GM06990 (cell line): ENCODE measurements at regions not wholly inside any gene's neighbourhood (a gene's known extent, or its start where the extent isn't known, plus 50 kb on each side); places are given as distances from the start of the nearest gene placed in this dataset.

Source experiments
- DNase-seq: peaks from one replicate; pipeline ENCODE4 v3.0.0-alpha.2; 2011; ENCODE audit not compliant: insufficient read length; ENCODE audit errors: extremely low read depth
- H3K27me3 ChIP-seq: replicated peaks from 2 replicates; pipeline ENCODE4 v1.6.0; 2011; ENCODE audit warnings: low read length; ENCODE audit not compliant: control insufficient read depth, insufficient read depth
- H3K36me3 ChIP-seq: 2 replicates; pipeline ENCODE4 v1.5.1; 2011; ENCODE audit warnings: low read length; ENCODE audit not compliant: control insufficient read depth, insufficient read depth
- H3K4me3 ChIP-seq: replicated peaks from 2 replicates; pipeline ENCODE4 v1.5.1; 2011; ENCODE audit warnings: low read depth, mild to moderate bottlenecking, control low read depth, low read length
- CTCF ChIP-seq: IDR thresholded peaks from 2 replicates; pipeline ENCODE4 v1.5.1; 2011; ENCODE audit warnings: low read length, control low read depth, mild to moderate bottlenecking, inconsistent platforms; ENCODE audit not compliant: insufficient read depth, poor library complexity, severe bottlenecking

- no peak for TF ChIP-seq CTCF
- Histone ChIP-seq H3K4me3 (no peak overlapping the region), H3K27me3 (no peaks in the 10 kb centered on the region), H3K36me3 (no peaks in the 10 kb centered on the region)
- DNase-seq, result no peak
These were observed 229.5 kb upstream of the GRM7 start for GRCh38 chr3:6631376-6631775.

GRCh38 chr3:6640907-6641306 is 220.0 kb upstream of the GRM7 start:
- no peak overlapping the region for H3K4me3 ChIP-seq
- no peaks in the 10 kb centered on the region for H3K36me3 ChIP-seq
- TF ChIP-seq CTCF, result no peak
- peak; percentile 40 for DNase-seq
- H3K27me3 ChIP-seq, result no peaks in the 10 kb centered on the region

GRCh38 chr3:6644070-6644929 is 216.6 kb upstream of the GRM7 start:
- DNase-seq, result peak; percentile 43
- Histone ChIP-seq H3K4me3 (no peak overlapping the region), H3K27me3 (no peaks in the 10 kb centered on the region), H3K36me3 (no peaks in the 10 kb centered on the region)
- TF ChIP-seq CTCF, result no peak

GRCh38 chr3:6654670-6655069 is 206.2 kb upstream of the GRM7 start:
- TF ChIP-seq CTCF, result no peak
- no peak for DNase-seq
- Histone ChIP-seq H3K27me3 (no peaks in the 10 kb centered on the region), H3K36me3 (no peaks in the 10 kb centered on the region), H3K4me3 (no peak overlapping the region)

- Histone ChIP-seq H3K27me3 (no peaks in the 10 kb centered on the region), H3K36me3 (no peaks in the 10 kb centered on the region), H3K4me3 (no peak overlapping the region)
- DNase-seq, result no peak
- no peak for TF ChIP-seq CTCF
These were observed 205.6 kb upstream of the GRM7 start for GRCh38 chr3:6655275-6655674.
